ENCODE measurements at regions not wholly inside any gene's neighbourhood (a gene's known extent, or its start where the extent isn't known, plus 50 kb on each side); places are given as distances from the start of the nearest gene placed in this dataset.

- no peak overlapping the region for H3K4me3 ChIP-seq (replicated peaks; ENCODE audit: low read depth, low read length)
- peak; percentile 16 for DNase-seq (ENCODE audit: extremely low read depth, low read depth)
- TF ChIP-seq CTCF (IDR thresholded peaks at IDR 0.05; ENCODE audit: low read depth, low read length, missing control alignments): peak; percentile 74
Observed at GRCh38 chr10:123583639-123584418, 82.3 kb upstream of the GPR26 start.

GRCh38 chr10:123584419-123584775, 81.8 kb upstream of the GPR26 start:
- no peak for DNase-seq (ENCODE audit: extremely low read depth, low read depth)
- no peak overlapping the region for H3K4me3 ChIP-seq (replicated peaks; ENCODE audit: low read depth, low read length)
- no peak for TF ChIP-seq CTCF (IDR thresholded peaks at IDR 0.05; ENCODE audit: low read depth, low read length, missing control alignments)

GRCh38 chr10:123585477-123586445, 80.4 kb upstream of the GPR26 start:
- DNase-seq (ENCODE audit: extremely low read depth, low read depth): no peak
- no peak for TF ChIP-seq CTCF (IDR thresholded peaks at IDR 0.05; ENCODE audit: low read depth, low read length, missing control alignments)
- no peak overlapping the region for H3K4me3 ChIP-seq (replicated peaks; ENCODE audit: low read depth, low read length)

- H3K4me3 ChIP-seq (replicated peaks; ENCODE audit: low read depth, low read length): no peak overlapping the region
- no peak for TF ChIP-seq CTCF (IDR thresholded peaks at IDR 0.05; ENCODE audit: low read depth, low read length, missing control alignments)
- no peak for DNase-seq (ENCODE audit: extremely low read depth, low read depth)
Observed at GRCh38 chr10:123587110-123587509, 79.0 kb upstream of the GPR26 start.

- DNase-seq (ENCODE audit: extremely low read depth, low read depth): no peak
- no peak for TF ChIP-seq CTCF (IDR thresholded peaks at IDR 0.05; ENCODE audit: low read depth, low read length, missing control alignments)
- no peak overlapping the region for H3K4me3 ChIP-seq (replicated peaks; ENCODE audit: low read depth, low read length)
Observed at GRCh38 chr10:123588386-123588914, 77.7 kb upstream of the GPR26 start.

- no peak for DNase-seq (ENCODE audit: extremely low read depth, low read depth)
- no peak overlapping the region for H3K4me3 ChIP-seq (replicated peaks; ENCODE audit: low read depth, low read length)
- no peak for TF ChIP-seq CTCF (IDR thresholded peaks at IDR 0.05; ENCODE audit: low read depth, low read length, missing control alignments)
Observed at GRCh38 chr10:123595661-123596060, 70.5 kb upstream of the GPR26 start.

Data from HFF-Myc (cell line).